ENCODE measurements at regions not wholly inside any gene's neighbourhood (a gene's known extent, or its start where the extent isn't known, plus 50 kb on each side); places are given as distances from the start of the nearest gene placed in this dataset.

DNA sequence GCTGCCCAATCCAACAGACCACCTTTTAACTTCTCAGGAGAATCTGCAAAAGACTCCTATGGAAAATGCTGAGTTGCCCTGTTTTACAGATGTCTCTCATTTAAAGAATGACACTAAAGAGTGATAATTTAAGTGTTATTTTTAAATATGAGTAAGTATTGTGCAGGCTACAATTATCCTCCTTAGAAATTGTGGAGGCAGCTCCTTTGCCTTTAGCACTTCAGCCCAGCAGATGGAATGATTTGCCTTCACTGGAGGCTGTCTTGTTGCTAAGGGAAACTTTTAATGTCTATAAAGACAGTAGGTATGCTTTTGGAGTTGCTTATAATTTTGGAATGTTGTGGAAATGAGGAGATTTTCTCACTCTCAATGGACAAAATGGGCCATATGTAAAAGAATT lies 1345.5 kb downstream of the NCAM2 start (continued):
- TF ChIP-seq SIN3A (IDR thresholded peaks at IDR 0.05; ENCODE audit: borderline replicate concordance, low read depth, low read length) (no peak), RCOR1 (IDR thresholded peaks at IDR 0.05; ENCODE audit: low read length) (no peak), CHD2 (IDR thresholded peaks at IDR 0.05; ENCODE audit: low read length, partially characterized antibody) (no peak), GATA2 (CRISPR knock-in tag; IDR thresholded peaks at IDR 0.05) (no peak), RFX5 (IDR thresholded peaks at IDR 0.05; ENCODE audit: low read length) (no peak), FOSL2 (IDR thresholded peaks at IDR 0.05; ENCODE audit: borderline replicate concordance, low read depth) (no peak), NFIC (IDR thresholded peaks at IDR 0.05; ENCODE audit: borderline replicate concordance) (no peak)
- TF ChIP-seq, protein P1, sequence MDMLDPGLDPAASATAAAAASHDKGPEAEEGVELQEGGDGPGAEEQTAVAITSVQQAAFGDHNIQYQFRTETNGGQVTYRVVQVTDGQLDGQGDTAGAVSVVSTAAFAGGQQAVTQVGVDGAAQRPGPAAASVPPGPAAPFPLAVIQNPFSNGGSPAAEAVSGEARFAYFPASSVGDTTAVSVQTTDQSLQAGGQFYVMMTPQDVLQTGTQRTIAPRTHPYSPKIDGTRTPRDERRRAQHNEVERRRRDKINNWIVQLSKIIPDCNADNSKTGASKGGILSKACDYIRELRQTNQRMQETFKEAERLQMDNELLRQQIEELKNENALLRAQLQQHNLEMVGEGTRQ (IDR thresholded peaks at IDR 0.05; ENCODE audit: borderline replicate concordance, low read depth, low read length) = no peak

DNA sequence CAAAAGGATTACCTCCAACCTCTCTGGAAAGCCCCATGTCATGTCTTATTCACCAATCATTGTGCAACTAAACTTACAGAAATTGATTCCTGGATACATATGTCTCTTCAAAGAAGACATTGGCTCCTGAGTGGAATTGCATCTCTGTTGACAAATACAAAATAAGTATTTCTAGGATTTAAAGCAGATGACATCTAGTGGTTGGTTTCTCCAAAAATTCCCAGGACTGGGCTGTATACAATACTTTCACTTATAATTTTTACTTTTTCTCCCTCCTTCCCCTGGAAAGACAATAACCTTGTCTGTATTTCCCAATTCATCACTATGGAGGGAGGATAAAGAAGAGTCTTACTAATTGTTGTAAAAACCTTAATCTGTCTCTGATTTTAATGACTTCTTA lies 1347.4 kb downstream of the NCAM2 start:
- Histone ChIP-seq H3K27ac (ENCODE audit: low read depth in 2 of 2, low read length in 1 of 2) (no peak overlapping the region), H3K9me3 (no peaks in the 10 kb centered on the region), H2AFZ (ENCODE audit: low read depth) (no peak overlapping the region), H3K4me3 (ENCODE audit: low read depth in 2 of 2, low read length in 1 of 2) (no peak overlapping the region), H3K36me3 (replicated peaks in 1 of 2; ENCODE audit: control insufficient read depth in 1 of 2, insufficient read depth in 2 of 2, low read length in 1 of 2) (no peaks in the 10 kb centered on the region), H4K20me1 (ENCODE audit: insufficient read depth) (no peaks in the 10 kb centered on the region), H3K4me1 (ENCODE audit: control insufficient read depth in 1 of 2, insufficient read depth in 2 of 2, low read depth in 1 of 2, low read length in 1 of 2) (peaks cover 0 to 4% of the 10 kb centered on the region in 2 experiments; a peak in 2 of 4 replicates), H3F3A (replicated peaks; ENCODE audit: insufficient read depth) (no peaks in the 10 kb centered on the region), H3K79me2 (ENCODE audit: insufficient read depth) (no peaks in the 10 kb centered on the region), H3K9me2 (no peaks in the 10 kb centered on the region), H3K27me3 (ENCODE audit: insufficient read depth) (no peaks in the 10 kb centered on the region), H3K4me2 (no peak overlapping the region), H3K9ac (no peak overlapping the region)
- DNase-seq = no peak
- TF ChIP-seq TCF12 (IDR thresholded peaks at IDR 0.05) (no peak), EP300 (IDR thresholded peaks at IDR 0.05; ENCODE audit: borderline replicate concordance in 1 of 2, low read depth in 1 of 2, low read length in 1 of 2) (no peak), CHD2 (IDR thresholded peaks at IDR 0.05; ENCODE audit: low read length, partially characterized antibody) (no peak), SIN3A (IDR thresholded peaks at IDR 0.05; ENCODE audit: borderline replicate concordance, low read depth, low read length) (no peak), FOSL2 (IDR thresholded peaks at IDR 0.05; ENCODE audit: borderline replicate concordance, low read depth) (no peak)
- TF ChIP-seq, protein P2, sequence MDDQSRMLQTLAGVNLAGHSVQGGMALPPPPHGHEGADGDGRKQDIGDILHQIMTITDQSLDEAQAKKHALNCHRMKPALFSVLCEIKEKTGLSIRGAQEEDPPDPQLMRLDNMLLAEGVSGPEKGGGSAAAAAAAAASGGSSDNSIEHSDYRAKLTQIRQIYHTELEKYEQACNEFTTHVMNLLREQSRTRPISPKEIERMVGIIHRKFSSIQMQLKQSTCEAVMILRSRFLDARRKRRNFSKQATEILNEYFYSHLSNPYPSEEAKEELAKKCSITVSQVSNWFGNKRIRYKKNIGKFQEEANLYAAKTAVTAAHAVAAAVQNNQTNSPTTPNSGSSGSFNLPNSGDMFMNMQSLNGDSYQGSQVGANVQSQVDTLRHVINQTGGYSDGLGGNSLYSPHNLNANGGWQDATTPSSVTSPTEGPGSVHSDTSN (IDR thresholded peaks at IDR 0.05) = no peak
- TF ChIP-seq, protein P3, sequence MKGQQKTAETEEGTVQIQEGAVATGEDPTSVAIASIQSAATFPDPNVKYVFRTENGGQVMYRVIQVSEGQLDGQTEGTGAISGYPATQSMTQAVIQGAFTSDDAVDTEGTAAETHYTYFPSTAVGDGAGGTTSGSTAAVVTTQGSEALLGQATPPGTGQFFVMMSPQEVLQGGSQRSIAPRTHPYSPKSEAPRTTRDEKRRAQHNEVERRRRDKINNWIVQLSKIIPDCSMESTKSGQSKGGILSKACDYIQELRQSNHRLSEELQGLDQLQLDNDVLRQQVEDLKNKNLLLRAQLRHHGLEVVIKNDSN (IDR thresholded peaks at IDR 0.05; ENCODE audit: borderline replicate concordance, low read depth) = no peak
- TF ChIP-seq, protein P1 (IDR thresholded peaks at IDR 0.05; ENCODE audit: borderline replicate concordance, low read depth, low read length) = no peak
- POLR2A ChIA-PET = no interaction called here
- CTCF ChIA-PET = interaction anchor here (0.8 kb wide), 1 partner anchor 190 kb away, joined by 3 read pairs; no protein-coding TSS in a partner anchor

Measured in SK-N-SH (cell line).